GM12874 (cell line): ENCODE measurements at regions not wholly inside any gene's neighbourhood (a gene's known extent, or its start where the extent isn't known, plus 50 kb on each side); places are given as distances from the start of the nearest gene placed in this dataset.

Source experiments
- CTCF ChIP-seq: IDR thresholded peaks from 2 replicates; pipeline ENCODE4 v1.5.1; 2011; ENCODE audit warnings: low read depth, mild to moderate bottlenecking, control low read depth, low read length, moderate library complexity; ENCODE audit not compliant: insufficient read depth

GRCh38 chr4:143017210-143017609 is 167.5 kb upstream of the USP38 start:
- no peak for TF ChIP-seq CTCF

GRCh38 chr4:143019351-143019750 is 165.4 kb upstream of the USP38 start:
- no peak for TF ChIP-seq CTCF

- no peak for TF ChIP-seq CTCF
These were observed 163.3 kb upstream of the USP38 start for GRCh38 chr4:143021384-143021783.

GRCh38 chr4:143023239-143023918 is 161.3 kb upstream of the USP38 start:
- TF ChIP-seq CTCF, result no peak

- TF ChIP-seq CTCF, result peak; percentile 43; the same call in 1 of the 2 replicates
These were observed 159.5 kb upstream of the USP38 start for GRCh38 chr4:143025081-143025704.

- no peak for TF ChIP-seq CTCF
These were observed 158.1 kb upstream of the USP38 start for GRCh38 chr4:143026459-143027170.

- no peak for TF ChIP-seq CTCF
These were observed 149.1 kb upstream of the USP38 start for GRCh38 chr4:143035661-143036060.
